Peyer's patch (tissue), 4 donors: ENCODE measurements at regions not wholly inside any gene's neighbourhood (a gene's known extent, or its start where the extent isn't known, plus 50 kb on each side); places are given as distances from the start of the nearest gene placed in this dataset.

Experiments used
- DNase-seq, 3 donors: peaks; one replicate each; pipeline ENCODE4 v3.0.0-alpha.2; 2017 to 2019
- H3K27ac ChIP-seq, 4 donors: fragments of 200-600 bp; sonication (generic); one replicate each; pipeline ENCODE4 v1.5.1; 2016 to 2019
- H3K27me3 ChIP-seq, 2 donors: fragments of 200-600 bp; sonication (generic); one replicate each; pipeline ENCODE4 v1.5.1; 2019
- H3K36me3 ChIP-seq, 3 donors: fragments of 200-600 bp; sonication (generic); one replicate each; pipeline ENCODE4 v1.5.1; 2016 to 2019
- H3K4me1 ChIP-seq, 4 donors: fragments of 200-600 bp; sonication (generic); one replicate each; pipeline ENCODE4 v1.5.1; 2016 to 2019
- H3K4me3 ChIP-seq, 4 donors: fragments of 200-600 bp; sonication (generic); 1 replicate in 3 of 4; 2 replicates in 1 of 4; pipeline ENCODE4 v1.5.1; 2016 to 2019; ENCODE audit warnings: mild to moderate bottlenecking in 1 of 4
- H3K9me3 ChIP-seq, 4 donors: fragments of 200-600 bp; sonication (generic); one replicate each; pipeline ENCODE4 v1.5.1; 2016 to 2019; ENCODE audit warnings: mild to moderate bottlenecking in 1 of 4
- POLR2A ChIP-seq, 2 donors: fragments of 450-650 bp; IDR thresholded peaks; one replicate each; pipeline ENCODE4 v1.5.1; 2017; ENCODE audit warnings: antibody characterized with exemption in 2 of 2, mild to moderate bottlenecking in 2 of 2, moderate library complexity in 2 of 2
- TF ChIP-seq, protein P1 (sequence below), 6 experiments: fragments of 450-650 bp in 4 of 6; fragments of 200-600 bp in 2 of 6; sonication (generic) in 1 of 6; IDR thresholded peaks; one replicate each; pipeline ENCODE4 v1.5.1; 2017 to 2019; ENCODE audit warnings: antibody characterized with exemption in 6 of 6, mild to moderate bottlenecking in 3 of 6, moderate library complexity in 1 of 6

DNA sequence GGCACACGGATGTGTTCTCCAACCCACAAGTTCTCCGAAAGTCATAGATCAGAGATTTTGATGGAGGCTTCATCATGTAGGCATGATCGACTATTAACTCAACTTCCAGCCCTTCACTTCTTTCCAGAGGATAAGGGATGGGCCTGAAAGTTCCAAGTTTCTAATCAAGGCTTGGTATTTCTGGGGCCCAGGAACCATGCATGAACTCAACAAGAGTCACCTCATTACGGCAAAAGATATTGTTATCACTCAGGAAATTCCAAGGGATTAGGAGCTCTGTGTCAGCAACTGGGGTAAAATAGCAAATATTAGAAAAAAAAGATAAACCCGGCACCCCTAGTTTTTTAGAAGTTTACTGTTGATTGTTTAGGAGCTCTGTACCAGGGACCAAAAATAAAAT lies 240.1 kb upstream of the PPP1R2C start:
- H3K9me3 ChIP-seq, result no peaks in the 10 kb centered on the region
- no peak for DNase-seq
- H3K4me1 ChIP-seq, result no peaks in the 10 kb centered on the region
- H3K36me3 ChIP-seq, result no peaks in the 10 kb centered on the region
- no peak overlapping the region for H3K27ac ChIP-seq
- no peak overlapping the region for H3K4me3 ChIP-seq
- H3K27me3 ChIP-seq, result no peaks in the 10 kb centered on the region
- TF ChIP-seq POLR2A (IDR thresholded peaks at IDR 0.05), result no peak
- TF ChIP-seq, protein P1, sequence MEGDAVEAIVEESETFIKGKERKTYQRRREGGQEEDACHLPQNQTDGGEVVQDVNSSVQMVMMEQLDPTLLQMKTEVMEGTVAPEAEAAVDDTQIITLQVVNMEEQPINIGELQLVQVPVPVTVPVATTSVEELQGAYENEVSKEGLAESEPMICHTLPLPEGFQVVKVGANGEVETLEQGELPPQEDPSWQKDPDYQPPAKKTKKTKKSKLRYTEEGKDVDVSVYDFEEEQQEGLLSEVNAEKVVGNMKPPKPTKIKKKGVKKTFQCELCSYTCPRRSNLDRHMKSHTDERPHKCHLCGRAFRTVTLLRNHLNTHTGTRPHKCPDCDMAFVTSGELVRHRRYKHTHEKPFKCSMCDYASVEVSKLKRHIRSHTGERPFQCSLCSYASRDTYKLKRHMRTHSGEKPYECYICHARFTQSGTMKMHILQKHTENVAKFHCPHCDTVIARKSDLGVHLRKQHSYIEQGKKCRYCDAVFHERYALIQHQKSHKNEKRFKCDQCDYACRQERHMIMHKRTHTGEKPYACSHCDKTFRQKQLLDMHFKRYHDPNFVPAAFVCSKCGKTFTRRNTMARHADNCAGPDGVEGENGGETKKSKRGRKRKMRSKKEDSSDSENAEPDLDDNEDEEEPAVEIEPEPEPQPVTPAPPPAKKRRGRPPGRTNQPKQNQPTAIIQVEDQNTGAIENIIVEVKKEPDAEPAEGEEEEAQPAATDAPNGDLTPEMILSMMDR (IDR thresholded peaks at IDR 0.05), result no peak

DNA sequence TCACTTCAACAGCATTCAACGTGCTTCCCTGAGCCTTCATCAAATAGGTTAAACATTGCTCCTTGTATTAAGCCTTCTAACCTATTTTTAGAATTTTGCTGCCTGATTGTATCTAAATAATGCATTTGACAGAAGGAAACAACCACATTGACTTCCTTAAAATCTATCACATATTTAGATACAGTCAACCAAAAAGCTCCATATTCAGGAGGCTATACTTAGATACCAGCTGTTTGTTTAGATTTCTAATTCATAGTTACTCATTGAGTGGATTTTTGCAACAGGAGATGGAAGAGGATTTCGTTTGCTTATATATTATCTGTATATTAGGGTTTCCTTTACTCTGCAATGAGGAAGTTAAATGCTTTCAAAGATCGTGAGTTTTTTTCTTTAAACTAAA lies 241.1 kb upstream of the PPP1R2C start:
- H3K4me3 ChIP-seq, result no peak overlapping the region
- no peak for DNase-seq
- no peaks in the 10 kb centered on the region for H3K36me3 ChIP-seq
- H3K4me1 ChIP-seq, result no peaks in the 10 kb centered on the region
- H3K27me3 ChIP-seq, result no peaks in the 10 kb centered on the region
- H3K9me3 ChIP-seq, result no peaks in the 10 kb centered on the region
- TF ChIP-seq, protein P1 (IDR thresholded peaks at IDR 0.05), result no peak
- TF ChIP-seq POLR2A (IDR thresholded peaks at IDR 0.05), result no peak
- H3K27ac ChIP-seq, result no peak overlapping the region

DNA sequence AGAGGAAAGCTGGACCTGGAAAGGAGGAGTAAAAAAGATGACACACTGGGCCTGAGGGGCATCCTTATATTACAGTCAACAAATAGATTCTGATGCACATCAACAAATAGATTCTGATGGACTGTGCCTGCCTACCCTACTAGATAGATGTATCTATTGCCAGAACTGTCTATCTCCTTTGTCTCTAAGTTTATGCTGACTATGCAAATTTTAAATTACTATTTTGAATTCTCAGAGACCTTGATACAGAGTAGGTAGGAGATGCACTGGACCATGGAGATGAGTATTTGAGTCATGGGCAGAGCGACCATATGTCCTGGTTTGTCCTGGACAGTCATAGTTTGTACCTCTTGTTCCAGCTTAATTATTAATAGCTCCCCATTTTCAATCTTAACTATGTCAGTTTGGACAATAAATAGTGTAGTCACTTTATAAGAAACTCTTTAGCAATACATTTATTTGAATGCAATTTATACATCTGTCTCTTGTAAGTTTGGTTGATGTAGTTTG lies 247.9 kb upstream of the PPP1R2C start:
- TF ChIP-seq, protein P1 (IDR thresholded peaks at IDR 0.05), result no peak
- no peak for TF ChIP-seq POLR2A (IDR thresholded peaks at IDR 0.05)
- no peaks in the 10 kb centered on the region for H3K9me3 ChIP-seq
- H3K36me3 ChIP-seq, result no peaks in the 10 kb centered on the region
- H3K4me1 ChIP-seq, result no peaks in the 10 kb centered on the region
- H3K4me3 ChIP-seq, result no peak overlapping the region
- DNase-seq, result no peak
- H3K27ac ChIP-seq, result no peak overlapping the region
- H3K27me3 ChIP-seq, result no peaks in the 10 kb centered on the region

DNA sequence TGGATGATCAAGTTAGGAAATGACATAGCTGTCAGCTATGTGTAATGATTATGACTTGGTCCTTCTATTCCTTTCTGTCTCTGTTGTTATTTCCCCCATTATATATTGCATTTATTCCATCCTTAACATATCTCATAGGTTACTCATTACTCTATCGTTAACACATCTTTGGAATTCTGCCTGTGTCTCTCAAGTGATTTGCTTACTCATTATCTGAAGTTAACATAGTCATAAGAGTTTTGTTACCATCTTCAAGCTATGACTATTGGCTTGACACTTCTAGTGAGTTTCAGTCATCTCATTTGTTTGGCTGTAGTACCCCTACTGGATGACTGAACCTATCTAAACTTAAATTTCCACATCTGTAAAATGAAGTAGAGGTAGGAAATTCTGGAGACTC lies 286.1 kb upstream of the PPP1R2C start:
- H3K4me1 ChIP-seq, result no peaks in the 10 kb centered on the region
- H3K27ac ChIP-seq, result no peak overlapping the region
- no peak for DNase-seq
- H3K9me3 ChIP-seq, result no peaks in the 10 kb centered on the region
- H3K27me3 ChIP-seq, result no peaks in the 10 kb centered on the region
- no peaks in the 10 kb centered on the region for H3K36me3 ChIP-seq
- no peak overlapping the region for H3K4me3 ChIP-seq
- no peak for TF ChIP-seq POLR2A (IDR thresholded peaks at IDR 0.05)
- TF ChIP-seq, protein P1 (IDR thresholded peaks at IDR 0.05), result no peak

DNA sequence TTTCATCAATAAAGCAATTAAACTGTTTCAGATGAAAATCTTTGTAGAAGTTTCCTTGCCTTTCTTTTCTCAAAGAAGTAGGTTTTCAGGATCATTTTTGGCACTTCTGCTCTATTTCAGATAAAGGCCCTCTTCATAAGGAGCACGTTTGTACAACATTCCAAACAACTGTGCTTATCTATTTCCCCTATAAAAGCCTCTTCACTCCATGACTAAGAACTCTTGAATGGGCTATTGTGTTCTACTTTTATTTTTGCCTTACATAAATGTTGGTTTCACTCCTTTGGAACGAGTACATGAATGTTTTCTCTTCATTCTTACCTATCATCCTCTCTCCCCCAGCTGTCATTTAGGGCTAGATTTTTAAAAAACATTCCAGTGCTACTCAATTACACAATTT lies 288.0 kb upstream of the PPP1R2C start:
- H3K36me3 ChIP-seq, result no peaks in the 10 kb centered on the region
- H3K9me3 ChIP-seq, result no peaks in the 10 kb centered on the region
- DNase-seq, result no peak
- TF ChIP-seq POLR2A (IDR thresholded peaks at IDR 0.05), result no peak
- TF ChIP-seq, protein P1 (IDR thresholded peaks at IDR 0.05), result no peak
- no peaks in the 10 kb centered on the region for H3K27me3 ChIP-seq
- H3K4me1 ChIP-seq, result no peaks in the 10 kb centered on the region
- no peak overlapping the region for H3K27ac ChIP-seq
- H3K4me3 ChIP-seq, result no peak overlapping the region

DNA sequence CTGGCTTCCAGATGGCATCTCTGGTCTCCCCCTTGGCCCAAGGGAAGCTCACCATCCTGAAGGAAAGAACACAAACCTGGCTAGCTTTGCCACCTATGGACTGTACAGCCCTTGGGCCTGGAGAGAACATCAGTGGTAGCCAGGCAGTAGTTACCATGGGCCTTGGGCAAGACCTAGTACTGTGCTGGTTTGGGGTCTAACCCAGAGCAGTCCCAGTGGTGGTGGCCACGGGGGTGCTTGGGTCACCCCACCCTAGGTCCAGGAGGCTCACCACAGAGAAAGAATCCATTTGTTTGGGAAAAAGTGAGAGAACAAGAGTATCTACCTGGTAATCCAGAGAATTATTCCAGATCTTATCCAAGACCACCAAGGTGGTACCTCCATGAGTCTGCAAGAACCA lies 290.7 kb upstream of the PPP1R2C start:
- Histone ChIP-seq H3K27me3 (no peaks in the 10 kb centered on the region), H3K27ac (no peak overlapping the region), H3K4me1 (no peaks in the 10 kb centered on the region), H3K9me3 (no peaks in the 10 kb centered on the region), H3K4me3 (no peak overlapping the region), H3K36me3 (no peaks in the 10 kb centered on the region)
- no peak for DNase-seq
- TF ChIP-seq, protein P1 (IDR thresholded peaks at IDR 0.05), result no peak
- no peak for TF ChIP-seq POLR2A (IDR thresholded peaks at IDR 0.05)
